H1 (cell line): ENCODE measurements at regions not wholly inside any gene's neighbourhood (a gene's known extent, or its start where the extent isn't known, plus 50 kb on each side); places are given as distances from the start of the nearest gene placed in this dataset.

ENCODE experiments used
- EGR1 ChIP-seq: IDR thresholded peaks from 2 replicates; pipeline ENCODE4 v1.6.1; 2011; ENCODE audit warnings: low read depth, low read length, borderline replicate concordance
- PHF8 ChIP-seq: fragments of 200-600 bp; sonication (generic); conservative IDR thresholded peaks from 2 replicates; pipeline ENCODE4 v1.7.1; 2012; ENCODE audit warnings: low read depth, mild to moderate bottlenecking, inconsistent platforms, low read length, moderate library complexity
- TCF12 ChIP-seq: IDR thresholded peaks from 2 replicates; pipeline ENCODE4 v1.6.1; 2011; ENCODE audit warnings: low read depth, mild to moderate bottlenecking, low read length
- TF ChIP-seq, protein P1 (sequence below): fragments of 300-600 bp; sonication (generic); IDR thresholded peaks from 2 replicates; pipeline ENCODE4 v1.7.1; 2012; ENCODE audit warnings: low read length, moderate library complexity, mild to moderate bottlenecking, inconsistent platforms; ENCODE audit not compliant: insufficient replicate concordance
- TF ChIP-seq, protein P2 (sequence below), 3 experiments: IDR thresholded peaks; 1 replicate in 2 of 3; 2 replicates in 1 of 3; pipeline versions ENCODE4 v1.5.1 to v1.6.1; 2011; ENCODE audit warnings: low read length in 3 of 3, mild to moderate bottlenecking in 3 of 3, inconsistent platforms in 2 of 3, low read depth in 1 of 3, moderate library complexity in 1 of 3; ENCODE audit not compliant: insufficient read depth in 1 of 3; ENCODE audit errors: control extremely low read depth in 1 of 3
- TF ChIP-seq, protein P3 (sequence below): IDR thresholded peaks from 2 replicates; pipeline ENCODE4 v1.6.1; 2011; ENCODE audit warnings: low read length, improper control_type of control experiment
- TF ChIP-seq, protein P4 (sequence below): IDR thresholded peaks from 2 replicates; pipeline ENCODE4 v1.6.1; 2011; ENCODE audit warnings: low read depth, mild to moderate bottlenecking, low read length; ENCODE audit not compliant: insufficient read depth

DNA sequence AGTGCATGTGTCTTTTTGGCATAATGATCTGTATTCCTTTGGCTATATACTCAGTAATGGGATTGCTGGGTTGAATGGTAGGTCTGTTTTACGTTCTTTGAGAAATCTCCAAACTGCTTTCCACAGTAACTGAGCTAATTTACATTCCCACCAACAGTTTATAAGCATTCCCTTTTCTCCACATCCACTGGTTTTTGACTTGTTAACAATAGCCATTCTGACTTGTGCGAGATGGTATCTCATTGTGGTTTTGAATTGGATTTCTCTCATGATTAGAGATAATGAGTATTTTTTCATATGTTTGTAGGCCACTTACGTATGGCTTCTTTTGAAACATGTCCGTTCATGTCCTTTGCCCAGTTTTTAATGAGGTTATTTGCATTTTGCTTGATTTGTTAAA lies 117.7 kb downstream of the CHCHD4 start (continued):
- TF ChIP-seq, protein P1, sequence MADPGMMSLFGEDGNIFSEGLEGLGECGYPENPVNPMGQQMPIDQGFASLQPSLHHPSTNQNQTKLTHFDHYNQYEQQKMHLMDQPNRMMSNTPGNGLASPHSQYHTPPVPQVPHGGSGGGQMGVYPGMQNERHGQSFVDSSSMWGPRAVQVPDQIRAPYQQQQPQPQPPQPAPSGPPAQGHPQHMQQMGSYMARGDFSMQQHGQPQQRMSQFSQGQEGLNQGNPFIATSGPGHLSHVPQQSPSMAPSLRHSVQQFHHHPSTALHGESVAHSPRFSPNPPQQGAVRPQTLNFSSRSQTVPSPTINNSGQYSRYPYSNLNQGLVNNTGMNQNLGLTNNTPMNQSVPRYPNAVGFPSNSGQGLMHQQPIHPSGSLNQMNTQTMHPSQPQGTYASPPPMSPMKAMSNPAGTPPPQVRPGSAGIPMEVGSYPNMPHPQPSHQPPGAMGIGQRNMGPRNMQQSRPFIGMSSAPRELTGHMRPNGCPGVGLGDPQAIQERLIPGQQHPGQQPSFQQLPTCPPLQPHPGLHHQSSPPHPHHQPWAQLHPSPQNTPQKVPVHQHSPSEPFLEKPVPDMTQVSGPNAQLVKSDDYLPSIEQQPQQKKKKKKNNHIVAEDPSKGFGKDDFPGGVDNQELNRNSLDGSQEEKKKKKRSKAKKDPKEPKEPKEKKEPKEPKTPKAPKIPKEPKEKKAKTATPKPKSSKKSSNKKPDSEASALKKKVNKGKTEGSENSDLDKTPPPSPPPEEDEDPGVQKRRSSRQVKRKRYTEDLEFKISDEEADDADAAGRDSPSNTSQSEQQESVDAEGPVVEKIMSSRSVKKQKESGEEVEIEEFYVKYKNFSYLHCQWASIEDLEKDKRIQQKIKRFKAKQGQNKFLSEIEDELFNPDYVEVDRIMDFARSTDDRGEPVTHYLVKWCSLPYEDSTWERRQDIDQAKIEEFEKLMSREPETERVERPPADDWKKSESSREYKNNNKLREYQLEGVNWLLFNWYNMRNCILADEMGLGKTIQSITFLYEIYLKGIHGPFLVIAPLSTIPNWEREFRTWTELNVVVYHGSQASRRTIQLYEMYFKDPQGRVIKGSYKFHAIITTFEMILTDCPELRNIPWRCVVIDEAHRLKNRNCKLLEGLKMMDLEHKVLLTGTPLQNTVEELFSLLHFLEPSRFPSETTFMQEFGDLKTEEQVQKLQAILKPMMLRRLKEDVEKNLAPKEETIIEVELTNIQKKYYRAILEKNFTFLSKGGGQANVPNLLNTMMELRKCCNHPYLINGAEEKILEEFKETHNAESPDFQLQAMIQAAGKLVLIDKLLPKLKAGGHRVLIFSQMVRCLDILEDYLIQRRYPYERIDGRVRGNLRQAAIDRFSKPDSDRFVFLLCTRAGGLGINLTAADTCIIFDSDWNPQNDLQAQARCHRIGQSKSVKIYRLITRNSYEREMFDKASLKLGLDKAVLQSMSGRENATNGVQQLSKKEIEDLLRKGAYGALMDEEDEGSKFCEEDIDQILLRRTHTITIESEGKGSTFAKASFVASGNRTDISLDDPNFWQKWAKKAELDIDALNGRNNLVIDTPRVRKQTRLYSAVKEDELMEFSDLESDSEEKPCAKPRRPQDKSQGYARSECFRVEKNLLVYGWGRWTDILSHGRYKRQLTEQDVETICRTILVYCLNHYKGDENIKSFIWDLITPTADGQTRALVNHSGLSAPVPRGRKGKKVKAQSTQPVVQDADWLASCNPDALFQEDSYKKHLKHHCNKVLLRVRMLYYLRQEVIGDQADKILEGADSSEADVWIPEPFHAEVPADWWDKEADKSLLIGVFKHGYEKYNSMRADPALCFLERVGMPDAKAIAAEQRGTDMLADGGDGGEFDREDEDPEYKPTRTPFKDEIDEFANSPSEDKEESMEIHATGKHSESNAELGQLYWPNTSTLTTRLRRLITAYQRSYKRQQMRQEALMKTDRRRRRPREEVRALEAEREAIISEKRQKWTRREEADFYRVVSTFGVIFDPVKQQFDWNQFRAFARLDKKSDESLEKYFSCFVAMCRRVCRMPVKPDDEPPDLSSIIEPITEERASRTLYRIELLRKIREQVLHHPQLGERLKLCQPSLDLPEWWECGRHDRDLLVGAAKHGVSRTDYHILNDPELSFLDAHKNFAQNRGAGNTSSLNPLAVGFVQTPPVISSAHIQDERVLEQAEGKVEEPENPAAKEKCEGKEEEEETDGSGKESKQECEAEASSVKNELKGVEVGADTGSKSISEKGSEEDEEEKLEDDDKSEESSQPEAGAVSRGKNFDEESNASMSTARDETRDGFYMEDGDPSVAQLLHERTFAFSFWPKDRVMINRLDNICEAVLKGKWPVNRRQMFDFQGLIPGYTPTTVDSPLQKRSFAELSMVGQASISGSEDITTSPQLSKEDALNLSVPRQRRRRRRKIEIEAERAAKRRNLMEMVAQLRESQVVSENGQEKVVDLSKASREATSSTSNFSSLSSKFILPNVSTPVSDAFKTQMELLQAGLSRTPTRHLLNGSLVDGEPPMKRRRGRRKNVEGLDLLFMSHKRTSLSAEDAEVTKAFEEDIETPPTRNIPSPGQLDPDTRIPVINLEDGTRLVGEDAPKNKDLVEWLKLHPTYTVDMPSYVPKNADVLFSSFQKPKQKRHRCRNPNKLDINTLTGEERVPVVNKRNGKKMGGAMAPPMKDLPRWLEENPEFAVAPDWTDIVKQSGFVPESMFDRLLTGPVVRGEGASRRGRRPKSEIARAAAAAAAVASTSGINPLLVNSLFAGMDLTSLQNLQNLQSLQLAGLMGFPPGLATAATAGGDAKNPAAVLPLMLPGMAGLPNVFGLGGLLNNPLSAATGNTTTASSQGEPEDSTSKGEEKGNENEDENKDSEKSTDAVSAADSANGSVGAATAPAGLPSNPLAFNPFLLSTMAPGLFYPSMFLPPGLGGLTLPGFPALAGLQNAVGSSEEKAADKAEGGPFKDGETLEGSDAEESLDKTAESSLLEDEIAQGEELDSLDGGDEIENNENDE: no peak
- TF ChIP-seq, protein P2, sequence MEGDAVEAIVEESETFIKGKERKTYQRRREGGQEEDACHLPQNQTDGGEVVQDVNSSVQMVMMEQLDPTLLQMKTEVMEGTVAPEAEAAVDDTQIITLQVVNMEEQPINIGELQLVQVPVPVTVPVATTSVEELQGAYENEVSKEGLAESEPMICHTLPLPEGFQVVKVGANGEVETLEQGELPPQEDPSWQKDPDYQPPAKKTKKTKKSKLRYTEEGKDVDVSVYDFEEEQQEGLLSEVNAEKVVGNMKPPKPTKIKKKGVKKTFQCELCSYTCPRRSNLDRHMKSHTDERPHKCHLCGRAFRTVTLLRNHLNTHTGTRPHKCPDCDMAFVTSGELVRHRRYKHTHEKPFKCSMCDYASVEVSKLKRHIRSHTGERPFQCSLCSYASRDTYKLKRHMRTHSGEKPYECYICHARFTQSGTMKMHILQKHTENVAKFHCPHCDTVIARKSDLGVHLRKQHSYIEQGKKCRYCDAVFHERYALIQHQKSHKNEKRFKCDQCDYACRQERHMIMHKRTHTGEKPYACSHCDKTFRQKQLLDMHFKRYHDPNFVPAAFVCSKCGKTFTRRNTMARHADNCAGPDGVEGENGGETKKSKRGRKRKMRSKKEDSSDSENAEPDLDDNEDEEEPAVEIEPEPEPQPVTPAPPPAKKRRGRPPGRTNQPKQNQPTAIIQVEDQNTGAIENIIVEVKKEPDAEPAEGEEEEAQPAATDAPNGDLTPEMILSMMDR (IDR thresholded peaks at IDR 0.05; ENCODE audit: control extremely low read depth in 1 of 3, insufficient read depth in 1 of 3, low read depth in 1 of 3, low read length in 3 of 3): no peak
- TF ChIP-seq PHF8 (no peak), TCF12 (no peak), EGR1 (no peak)
- TF ChIP-seq, protein P3, sequence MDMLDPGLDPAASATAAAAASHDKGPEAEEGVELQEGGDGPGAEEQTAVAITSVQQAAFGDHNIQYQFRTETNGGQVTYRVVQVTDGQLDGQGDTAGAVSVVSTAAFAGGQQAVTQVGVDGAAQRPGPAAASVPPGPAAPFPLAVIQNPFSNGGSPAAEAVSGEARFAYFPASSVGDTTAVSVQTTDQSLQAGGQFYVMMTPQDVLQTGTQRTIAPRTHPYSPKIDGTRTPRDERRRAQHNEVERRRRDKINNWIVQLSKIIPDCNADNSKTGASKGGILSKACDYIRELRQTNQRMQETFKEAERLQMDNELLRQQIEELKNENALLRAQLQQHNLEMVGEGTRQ: no peak
- TF ChIP-seq, protein P4, sequence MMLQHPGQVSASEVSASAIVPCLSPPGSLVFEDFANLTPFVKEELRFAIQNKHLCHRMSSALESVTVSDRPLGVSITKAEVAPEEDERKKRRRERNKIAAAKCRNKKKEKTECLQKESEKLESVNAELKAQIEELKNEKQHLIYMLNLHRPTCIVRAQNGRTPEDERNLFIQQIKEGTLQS: no peak
